Cerebellar cortex (tissue), 1 donor: ENCODE measurements at regions not wholly inside any gene's neighbourhood (a gene's known extent, or its start where the extent isn't known, plus 50 kb on each side); places are given as distances from the start of the nearest gene placed in this dataset.

Experiments
- DNase-seq: peaks from one replicate; pipeline ENCODE4 v3.0.0-alpha.2; 2015; ENCODE audit warnings: low spot score

DNA sequence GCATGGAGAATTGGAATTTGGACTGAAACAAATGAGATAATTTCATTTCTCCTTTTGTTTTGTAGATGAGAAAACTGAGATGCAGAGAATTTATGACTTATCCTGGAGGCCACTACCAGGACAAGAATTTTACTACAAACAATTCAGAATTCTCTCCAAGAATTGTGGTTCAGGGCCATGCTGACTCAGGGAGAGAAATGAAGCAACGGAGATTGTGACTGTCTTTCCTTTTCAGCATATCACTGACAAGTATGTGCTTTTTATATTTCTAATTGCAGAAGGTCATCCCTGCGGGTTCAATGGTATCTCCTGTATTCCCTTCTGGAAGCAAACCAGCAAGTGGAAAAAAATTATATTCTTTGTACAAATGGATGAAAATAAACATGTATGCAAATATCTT lies 170.8 kb upstream of the MITF start:
- DNase-seq = no peak

GRCh38 chr3:69567710-69568052 lies 171.6 kb upstream of the MITF start:
- DNase-seq = no peak

DNA sequence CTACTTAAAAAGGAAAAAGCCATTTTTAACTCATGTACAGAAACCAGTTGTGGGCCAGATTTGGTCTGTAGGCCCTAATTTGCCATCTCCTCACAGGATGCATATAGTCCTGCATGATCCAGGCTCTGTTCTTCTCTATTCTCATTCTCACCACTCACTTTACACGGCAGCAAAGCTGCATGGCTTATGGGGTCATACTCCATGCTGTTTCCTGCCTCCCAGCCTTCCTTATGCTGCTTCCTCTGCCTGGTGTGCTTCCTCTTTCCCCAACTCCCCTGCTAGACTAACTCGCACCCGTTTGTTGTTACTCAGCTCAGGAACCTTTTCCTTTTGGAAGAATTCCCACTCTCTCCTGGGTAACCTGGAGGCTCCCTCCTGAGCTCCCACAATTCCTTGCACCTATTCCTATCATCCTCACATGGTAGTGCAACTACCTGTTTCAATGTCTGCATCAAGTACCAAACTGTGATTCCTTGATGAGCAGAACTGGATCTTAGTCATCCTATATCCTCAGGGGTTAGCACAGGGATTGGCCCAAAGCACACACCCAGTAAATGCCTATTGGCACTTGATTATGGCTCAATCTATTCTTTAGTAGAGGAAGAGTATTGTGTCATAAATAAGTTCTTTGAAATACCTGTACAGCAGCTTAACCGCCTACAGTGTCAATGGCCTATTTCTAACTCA lies 172.1 kb upstream of the MITF start:
- no peak for DNase-seq

DNA sequence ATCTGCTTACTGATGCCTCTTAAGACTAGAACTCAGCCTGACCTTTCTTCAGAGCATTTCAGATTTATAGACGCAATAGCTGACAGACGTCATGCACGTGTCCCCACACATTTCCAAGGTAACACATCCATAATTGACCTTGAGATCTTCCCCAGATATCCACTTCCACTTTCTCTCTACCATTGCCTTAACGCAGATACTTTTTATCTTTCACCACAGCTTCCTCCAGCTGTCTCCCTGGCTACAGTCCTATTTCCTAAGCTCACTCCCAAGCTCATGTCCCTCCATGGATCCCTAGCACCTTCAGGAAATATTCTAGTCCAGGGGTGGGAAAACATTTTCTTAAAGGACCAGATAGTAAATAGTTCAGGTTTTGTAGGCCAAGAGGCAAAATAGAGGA lies 173.0 kb upstream of the MITF start:
- no peak for DNase-seq

DNA sequence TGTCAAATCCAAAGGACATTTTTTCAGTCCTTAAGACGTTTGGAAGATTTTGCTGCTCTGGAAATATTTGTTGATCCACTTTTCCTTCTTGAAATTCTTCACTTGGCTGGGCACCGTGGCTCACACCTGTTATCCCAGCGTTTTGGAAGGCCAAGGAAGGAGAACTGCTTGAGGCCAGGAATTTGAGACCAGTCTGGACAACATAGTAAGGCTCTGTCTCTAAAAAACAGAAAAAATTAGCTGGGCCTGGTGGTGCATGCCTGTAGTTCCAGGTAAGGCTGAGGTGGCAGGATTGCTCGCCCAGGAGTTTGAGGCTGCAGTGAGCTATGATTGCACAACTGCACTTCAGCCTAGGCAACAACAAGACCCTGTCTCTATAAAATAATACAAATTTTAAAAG lies 173.9 kb upstream of the MITF start:
- DNase-seq = no peak

- no peak for DNase-seq
Measured at GRCh38 chr3:69563981-69564380, 175.3 kb upstream of the MITF start.

DNA sequence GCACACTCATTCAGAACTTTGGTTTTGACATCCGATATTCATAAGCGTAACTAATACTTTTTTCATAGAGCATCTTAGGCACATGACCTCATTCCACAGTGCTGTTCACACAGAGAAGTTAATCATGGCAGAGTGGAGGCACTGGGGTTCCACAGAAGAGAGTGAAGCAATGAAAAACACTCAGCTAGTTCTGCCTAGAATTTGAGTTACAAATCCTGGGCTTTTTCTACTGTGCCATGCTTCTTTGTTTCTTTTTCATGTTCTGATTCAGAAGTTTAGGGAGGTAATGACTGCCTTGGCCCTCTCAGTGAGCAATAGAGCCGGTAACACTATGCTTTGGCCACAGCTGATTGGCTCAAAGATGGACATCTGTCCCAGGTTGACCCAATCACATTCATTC lies 176.1 kb upstream of the MITF start:
- DNase-seq = no peak

- no peak for DNase-seq
Measured at GRCh38 chr3:69562020-69562419, 176.1 kb upstream of the FRMD4B start.

GRCh38 chr3:69560818-69561217 lies 174.9 kb upstream of the FRMD4B start:
- DNase-seq = no peak

DNA sequence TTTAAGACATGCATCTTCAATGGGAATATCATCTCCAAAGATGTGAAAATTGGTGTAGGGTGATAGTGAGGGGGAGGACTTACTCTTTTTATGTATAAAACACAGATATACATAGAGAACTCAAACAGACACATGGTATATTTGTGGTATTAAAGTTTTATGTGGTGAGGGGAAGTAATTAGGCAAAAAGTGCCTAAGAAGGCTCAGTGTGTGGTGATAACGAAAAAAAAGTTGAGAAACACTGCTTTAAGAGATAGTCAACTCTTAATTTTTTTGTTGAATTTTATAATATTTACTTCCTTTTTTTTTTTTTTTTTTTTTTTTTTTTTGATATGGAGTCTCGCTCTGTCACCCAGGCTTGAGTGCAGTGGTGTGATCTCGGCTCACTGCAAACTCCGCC lies 174.2 kb upstream of the FRMD4B start:
- DNase-seq = no peak

GRCh38 chr3:69558912-69559311 lies 173.0 kb upstream of the FRMD4B start:
- no peak for DNase-seq

- no peak for DNase-seq
Measured at GRCh38 chr3:69554576-69554975, 168.7 kb upstream of the FRMD4B start.

- DNase-seq = no peak
Measured at GRCh38 chr3:69553888-69554287, 168.0 kb upstream of the FRMD4B start.

GRCh38 chr3:69547461-69547880 lies 161.6 kb upstream of the FRMD4B start:
- no peak for DNase-seq

DNA sequence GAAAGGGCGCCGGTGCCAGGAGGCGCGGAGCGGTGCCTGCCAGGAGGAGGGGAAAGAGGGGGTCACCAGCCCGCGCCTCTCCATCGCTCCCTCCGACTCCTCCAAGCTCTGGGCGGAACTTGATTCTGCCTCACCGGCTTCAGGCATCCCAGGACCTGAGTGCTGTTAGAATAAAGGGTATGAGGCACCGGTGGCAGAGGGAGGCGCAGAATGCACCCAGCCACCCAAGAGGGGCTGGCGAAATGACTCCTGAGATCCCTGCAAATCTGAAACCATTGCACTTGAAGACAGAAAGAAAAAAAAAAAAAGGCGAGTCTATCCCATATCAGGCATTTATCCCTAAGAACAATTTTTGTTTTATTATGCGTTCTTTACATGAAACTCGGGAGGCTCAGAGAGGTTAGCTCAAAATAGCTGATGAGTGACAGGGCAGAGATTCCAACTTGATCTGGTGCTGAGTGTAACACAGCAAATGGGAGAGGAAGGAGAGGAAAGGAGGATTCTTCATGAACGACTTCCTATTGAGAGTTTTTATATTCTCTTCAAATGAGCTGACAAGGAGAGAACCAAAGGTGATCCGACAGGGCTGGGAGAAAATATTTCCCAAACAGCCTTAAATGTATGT lies 157.0 kb upstream of the FRMD4B start:
- peak; percentile 28 for DNase-seq

GRCh38 chr3:69542089-69542804 lies 156.4 kb upstream of the FRMD4B start:
- peak; percentile 20 for DNase-seq

DNA sequence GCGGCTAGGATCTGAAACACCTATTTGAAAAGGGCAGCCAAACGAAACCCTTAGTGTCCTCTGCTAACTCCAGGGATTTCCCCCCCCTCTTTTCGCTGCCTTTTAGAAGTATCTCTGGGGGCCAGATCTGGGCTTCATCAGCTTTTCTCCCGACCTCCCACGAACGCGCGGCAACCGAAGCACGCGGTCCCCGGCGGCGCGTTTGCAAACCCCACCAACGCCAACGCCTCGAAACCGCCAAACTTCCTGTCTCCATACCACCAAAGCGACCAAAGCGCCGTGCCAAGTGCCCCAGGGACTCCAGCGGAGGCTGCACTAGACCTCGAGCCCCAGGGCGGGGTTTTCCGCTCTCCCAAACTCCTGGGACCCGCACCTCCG lies 155.8 kb upstream of the FRMD4B start:
- DNase-seq = no peak

- DNase-seq = peak; percentile 36
Measured at GRCh38 chr3:69540706-69541581, 155.1 kb upstream of the FRMD4B start.

- DNase-seq = no peak
Measured at GRCh38 chr3:69539134-69539533, 153.2 kb upstream of the FRMD4B start.

- DNase-seq = no peak
Measured at GRCh38 chr3:69538281-69538680, 152.4 kb upstream of the FRMD4B start.

DNA sequence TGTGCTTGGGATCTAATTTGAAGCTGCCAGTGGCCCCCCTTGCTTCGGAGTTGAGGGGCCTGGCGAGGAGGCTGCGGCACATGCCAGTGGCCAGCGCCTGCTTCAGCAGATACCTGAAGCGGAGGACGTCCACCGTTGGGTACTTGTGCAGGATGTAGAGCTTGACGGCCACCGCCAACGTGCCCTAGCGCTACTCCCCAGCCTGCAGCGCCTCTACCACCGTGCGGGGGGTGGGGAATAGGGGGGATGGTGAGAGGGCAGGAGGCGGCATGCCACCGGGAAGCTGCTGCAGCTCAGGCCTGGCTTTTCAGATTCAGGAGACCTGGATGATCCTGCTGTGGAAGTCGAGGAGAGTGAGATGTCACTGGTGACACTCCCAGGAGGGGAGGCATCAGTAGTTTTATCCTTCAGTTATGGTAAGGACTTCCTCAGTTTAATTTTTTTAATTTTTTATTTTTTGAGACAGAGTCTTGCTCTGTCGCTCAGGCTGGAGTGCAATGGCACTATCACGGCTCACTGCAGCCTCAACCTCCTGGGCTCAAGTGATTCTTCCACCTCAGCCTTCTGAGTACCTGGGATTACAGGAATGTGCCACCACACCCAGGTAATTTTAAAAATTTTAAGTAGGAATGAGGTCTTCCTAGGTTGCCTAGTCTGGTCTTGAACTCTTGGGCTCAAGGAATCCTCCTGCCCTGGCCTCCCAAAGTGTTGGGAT lies 150.6 kb upstream of the FRMD4B start:
- DNase-seq = no peak

GRCh38 chr3:69535613-69536012 lies 149.7 kb upstream of the FRMD4B start:
- no peak for DNase-seq
